K562 (cell line): ENCODE measurements at regions not wholly inside any gene's neighbourhood (a gene's known extent, or its start where the extent isn't known, plus 50 kb on each side); places are given as distances from the start of the nearest gene placed in this dataset.

Experiments used
- E2F5 ChIP-seq: sonication (generic); formaldehyde crosslinking; IDR thresholded peaks from 2 replicates; pipeline ENCODE4 v1.8.0; 2022; ENCODE audit warnings: mild to moderate bottlenecking, missing genetic modification reagents
- ETV1 ChIP-seq: fragments of 450-650 bp; conservative IDR thresholded peaks from 2 replicates; pipeline ENCODE4 v1.6.1; 2016; ENCODE audit warnings: missing genetic modification characterization, control low read depth, low read depth, missing compliant biosample characterization
- GATA2 ChIP-seq: sonication (generic); formaldehyde crosslinking; IDR thresholded peaks from 2 replicates; pipeline ENCODE4 v1.4.0; 2020; ENCODE audit warnings: mild to moderate bottlenecking, missing genetic modification reagents
- HOXB6 ChIP-seq: fragments of 250-450 bp; sonication (Bioruptor Pico); IDR thresholded peaks from 2 replicates; pipeline ENCODE4 v1.5.1; 2022; ENCODE audit warnings: mild to moderate bottlenecking, borderline replicate concordance
- ILK ChIP-seq: fragments of 450-650 bp; IDR thresholded peaks from 2 replicates; pipeline ENCODE4 v1.6.1; 2016; ENCODE audit warnings: missing genetic modification characterization, low read depth, mild to moderate bottlenecking, missing compliant biosample characterization, moderate library complexity, borderline replicate concordance
- KLF13 ChIP-seq: fragments of 450-650 bp; IDR thresholded peaks from 2 replicates; pipeline ENCODE4 v1.6.1; 2016; ENCODE audit warnings: missing genetic modification characterization, low read depth, mild to moderate bottlenecking, missing compliant biosample characterization, moderate library complexity, borderline replicate concordance
- MYBL2 ChIP-seq, 2 experiments: fragments of 450-650 bp in 1 of 2; sonication (generic) in 1 of 2; formaldehyde crosslinking in 1 of 2; IDR thresholded peaks; 2 replicates each; pipeline versions ENCODE4 v1.6.1 to v1.8.1; 2017 to 2022; ENCODE audit warnings: borderline replicate concordance in 1 of 2, inconsistent platforms in 1 of 2, low read depth in 1 of 2, mild to moderate bottlenecking in 1 of 2, missing genetic modification reagents in 1 of 2, moderate library complexity in 1 of 2
- PHF8 ChIP-seq: fragments of 200-600 bp; sonication (generic); IDR thresholded peaks from 2 replicates; pipeline ENCODE4 v1.6.1; 2012; ENCODE audit warnings: mixed run types, mild to moderate bottlenecking, inconsistent platforms, low read length, moderate library complexity, borderline replicate concordance
- SIRT6 ChIP-seq: IDR thresholded peaks from one replicate; pipeline ENCODE4 v1.6.1; 2012; ENCODE audit warnings: low read depth, mild to moderate bottlenecking, control low read depth, inconsistent platforms, low read length, moderate library complexity
- ZNF586 ChIP-seq: fragments of 450-650 bp; formaldehyde crosslinking; conservative IDR thresholded peaks from 2 replicates; pipeline ENCODE4 v1.4.0; 2020; ENCODE audit warnings: mild to moderate bottlenecking, moderate library complexity

GRCh38 chr11:116693593-116694348 is 79.0 kb downstream of the BUD13 start (continued):
- TF ChIP-seq ILK = no peak
- TF ChIP-seq E2F5 (CRISPR knock-in tag) = no peak
- no peak for TF ChIP-seq ZNF586
- no peak for TF ChIP-seq SIRT6
- TF ChIP-seq PHF8 = no peak
- no peak for TF ChIP-seq MYBL2 (IDR thresholded peaks at IDR 0.05; ENCODE audit: low read depth)
- no peak for TF ChIP-seq MYBL2 (CRISPR knock-in tag; IDR thresholded peaks at IDR 0.05; ENCODE audit: borderline replicate concordance)
- TF ChIP-seq HOXB6 (CRISPR knock-in tag) = no peak
- no peak for TF ChIP-seq ETV1 (tag)
- no peak for TF ChIP-seq GATA2
- no peak for TF ChIP-seq KLF13 (tag)
